Activated T-cell treated with anti-CD3 and anti-CD28 coated beads, Interleukin-2, amount 50 U/mL, for 72 hours (primary cell): ENCODE measurements at regions not wholly inside any gene's neighbourhood (a gene's known extent, or its start where the extent isn't known, plus 50 kb on each side); places are given as distances from the start of the nearest gene placed in this dataset.
"Not testable (repeated sequence)": the region's sequence is repeated elsewhere in the genome, so short reads cannot be mapped to it uniquely, and the experiment has no call there.

ENCODE experiments used
- ATAC-seq, 2 donors: fragments of 150-1000 bp; cut with Tn5 transposase; replicated peaks in 1 of 2; 2 replicates each; pipeline ENCODE4 v1.10.0; 2021; ENCODE audit warnings: moderate library complexity in 2 of 2, mild to moderate bottlenecking in 1 of 2
- DNase-seq, 2 donors: peaks; one replicate each; pipeline ENCODE4 v3.0.0; 2021 to 2022; ENCODE audit warnings: mixed read lengths in 1 of 2
- H3K27ac Mint-ChIP-seq: one replicate; pipeline ENCODE4 v1.8.0; 2022; ENCODE audit warnings: mild to moderate bottlenecking, moderate library complexity, mixed read lengths
- H3K27me3 Mint-ChIP-seq: one replicate; pipeline ENCODE4 v1.8.0; 2022; ENCODE audit warnings: low read depth, mixed read lengths
- H3K36me3 Mint-ChIP-seq, 2 donors: one replicate each; pipeline ENCODE4 v1.8.0; 2022; ENCODE audit warnings: mixed read lengths in 2 of 2, mild to moderate bottlenecking in 1 of 2; ENCODE audit not compliant: insufficient read depth in 2 of 2
- H3K4me1 Mint-ChIP-seq: one replicate; pipeline ENCODE4 v1.8.0; 2022; ENCODE audit warnings: low read depth, mixed read lengths
- H3K4me3 Mint-ChIP-seq, 2 donors: one replicate each; pipeline ENCODE4 v1.8.0; 2022; ENCODE audit warnings: mild to moderate bottlenecking in 2 of 2, mixed read lengths in 2 of 2, moderate library complexity in 2 of 2
- H3K9me3 Mint-ChIP-seq, 2 donors: one replicate each; pipeline ENCODE4 v1.8.0; 2022; ENCODE audit warnings: mixed read lengths in 2 of 2

DNA sequence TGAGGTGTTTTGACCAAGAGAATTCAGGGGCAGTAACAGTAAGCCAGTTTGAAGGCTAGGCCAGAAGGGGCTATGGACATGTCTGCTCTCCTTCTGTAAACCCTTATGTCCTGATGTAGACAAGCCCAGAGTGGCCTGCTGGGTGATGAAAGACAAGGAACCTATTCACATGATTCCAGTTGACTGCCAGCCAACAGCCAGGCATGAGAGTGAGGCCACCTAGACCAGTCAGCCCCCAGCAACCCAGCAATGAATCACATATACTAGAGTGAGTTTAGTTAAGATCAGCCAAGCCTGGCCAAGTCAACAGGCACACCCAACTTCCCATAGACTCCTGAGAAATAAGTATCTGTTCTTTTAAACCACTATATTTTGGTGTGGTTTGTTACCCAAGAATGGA lies 1889.7 kb upstream of the CELF4 start:
- no peaks in the 10 kb centered on the region for H3K36me3 Mint-ChIP-seq
- H3K4me3 Mint-ChIP-seq: no peak overlapping the region
- ATAC-seq: no peak
- H3K4me1 Mint-ChIP-seq: no peaks in the 10 kb centered on the region
- no peak for DNase-seq
- peaks cover 0 to 5% of the 10 kb centered on the region in 2 donors for H3K9me3 Mint-ChIP-seq
- no peak overlapping the region for H3K27ac Mint-ChIP-seq
- no peaks in the 10 kb centered on the region for H3K27me3 Mint-ChIP-seq

DNA sequence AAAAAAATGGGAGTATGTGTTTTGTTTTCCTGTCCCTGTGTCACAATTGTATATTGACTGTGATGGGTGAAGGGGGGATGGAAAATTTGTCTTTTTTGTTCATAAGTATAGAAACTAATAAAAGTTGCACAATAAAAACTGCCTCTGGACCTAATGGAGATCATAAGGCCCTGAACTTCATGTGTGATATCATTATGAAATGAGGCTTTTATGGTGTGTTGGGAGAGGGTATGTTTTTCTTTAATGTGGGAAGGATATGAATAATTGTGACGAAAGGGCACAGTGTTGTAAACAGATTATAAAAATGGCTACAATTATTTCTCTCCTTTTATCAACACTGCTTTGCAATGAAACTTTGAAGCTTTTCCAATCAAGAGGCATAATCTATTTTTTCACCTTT lies 1889.3 kb upstream of the CELF4 start:
- DNase-seq (no peak), ATAC-seq (no peak)
- Mint-ChIP-seq H3K36me3 (no peaks in the 10 kb centered on the region), H3K27ac (no peak overlapping the region), H3K27me3 (no peaks in the 10 kb centered on the region), H3K9me3 (peaks cover 0 to 5% of the 10 kb centered on the region in 2 donors), H3K4me1 (no peaks in the 10 kb centered on the region), H3K4me3 (no peak overlapping the region)

DNA sequence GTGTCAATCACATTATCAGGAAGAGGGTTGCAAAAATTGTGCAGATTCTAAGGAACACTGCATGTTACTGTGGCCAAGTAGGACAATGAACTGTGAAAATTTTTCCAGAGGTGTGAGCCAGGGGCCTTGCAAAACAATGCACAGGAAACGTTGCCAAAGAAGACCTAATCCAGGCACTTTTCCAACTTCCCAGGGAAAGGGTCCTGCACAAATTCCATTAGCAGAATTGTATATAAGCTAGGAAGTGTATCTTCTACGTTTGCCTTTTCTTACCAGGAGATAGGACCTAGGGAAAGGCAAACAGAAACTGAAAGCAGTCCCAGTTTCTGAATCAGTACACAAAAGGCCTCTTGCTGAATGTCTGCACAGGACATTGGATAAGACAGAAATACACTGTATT lies 1888.3 kb upstream of the CELF4 start:
- H3K27me3 Mint-ChIP-seq: no peaks in the 10 kb centered on the region
- peaks cover 0 to 5% of the 10 kb centered on the region in 2 donors for H3K9me3 Mint-ChIP-seq
- DNase-seq (no peak), ATAC-seq (no peak)
- no peak overlapping the region for H3K4me3 Mint-ChIP-seq
- H3K4me1 Mint-ChIP-seq: no peaks in the 10 kb centered on the region
- no peaks in the 10 kb centered on the region for H3K36me3 Mint-ChIP-seq
- H3K27ac Mint-ChIP-seq: no peak overlapping the region

DNA sequence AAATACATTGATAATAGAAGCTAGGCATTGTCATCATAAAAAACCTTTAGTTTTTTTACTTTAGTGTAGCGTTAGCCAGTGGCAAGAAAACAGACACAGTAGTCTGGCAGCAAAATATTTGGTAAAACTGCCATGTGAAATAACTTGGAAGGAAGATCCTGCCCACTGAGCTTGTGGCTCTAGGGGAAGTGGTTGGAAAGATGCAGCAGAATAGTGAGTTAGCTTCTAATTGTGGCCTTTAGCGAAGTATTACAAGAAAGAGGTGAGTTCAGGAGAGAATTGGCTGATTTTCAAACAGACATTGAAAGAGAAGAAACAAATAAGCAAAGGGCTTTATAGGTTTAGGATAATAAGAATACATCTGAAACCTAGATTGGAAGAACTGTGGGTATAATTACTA lies 1887.8 kb upstream of the CELF4 start:
- Mint-ChIP-seq H3K36me3 (no peaks in the 10 kb centered on the region), H3K4me1 (no peaks in the 10 kb centered on the region), H3K9me3 (peaks cover 0 to 3% of the 10 kb centered on the region in 2 donors), H3K4me3 (no peak overlapping the region), H3K27ac (no peak overlapping the region), H3K27me3 (no peaks in the 10 kb centered on the region)
- no peak for DNase-seq
- no peak for ATAC-seq

DNA sequence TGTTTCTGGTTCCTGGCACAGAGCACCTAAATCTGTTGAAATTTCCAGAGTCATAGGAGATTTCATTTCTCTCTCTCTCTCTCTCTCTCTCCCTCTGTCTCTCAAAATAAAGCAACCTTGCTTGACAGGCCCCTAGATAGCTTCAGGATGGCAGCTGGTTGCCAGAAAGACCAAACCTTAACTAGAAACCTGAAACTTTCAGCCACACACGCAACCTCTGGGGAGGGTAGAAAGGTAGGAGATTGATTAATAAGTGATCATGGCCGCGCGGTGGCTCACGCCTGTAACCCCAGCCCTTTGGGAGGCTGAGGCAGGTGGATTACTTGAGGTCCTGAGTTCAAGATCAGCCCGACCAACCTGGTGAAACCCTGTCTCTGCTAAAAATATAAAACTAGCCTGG lies 1885.4 kb upstream of the CELF4 start:
- H3K27me3 Mint-ChIP-seq: no peaks in the 10 kb centered on the region
- peaks cover 1 to 12% of the 10 kb centered on the region in 2 donors for H3K9me3 Mint-ChIP-seq
- DNase-seq (no peak), ATAC-seq (no peak)
- H3K36me3 Mint-ChIP-seq: no peaks in the 10 kb centered on the region
- no peak overlapping the region for H3K27ac Mint-ChIP-seq
- no peak overlapping the region for H3K4me3 Mint-ChIP-seq
- no peaks in the 10 kb centered on the region for H3K4me1 Mint-ChIP-seq

DNA sequence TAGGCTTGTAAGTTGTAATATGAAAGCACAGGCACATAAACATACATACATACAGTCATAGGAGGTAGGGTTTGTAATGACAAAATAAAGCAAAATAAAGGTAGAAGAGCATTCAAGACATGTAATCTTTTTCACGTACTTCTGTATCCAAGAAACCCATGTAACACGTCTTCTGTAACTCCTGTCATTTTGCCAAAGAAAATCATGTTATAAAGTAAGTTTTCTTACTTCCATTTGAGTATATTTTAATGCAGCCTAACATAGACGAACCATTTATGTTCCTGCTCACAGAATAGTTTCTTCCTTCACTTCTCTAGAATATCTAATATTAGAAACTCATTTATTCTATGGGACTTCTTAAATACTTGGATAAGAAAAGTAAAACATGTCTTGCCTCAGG lies 1884.0 kb upstream of the CELF4 start:
- H3K36me3 Mint-ChIP-seq: peaks cover 0 to 3% of the 10 kb centered on the region in 2 donors
- ATAC-seq (no peak), DNase-seq (no peak)
- no peak overlapping the region for H3K27ac Mint-ChIP-seq
- H3K27me3 Mint-ChIP-seq: no peaks in the 10 kb centered on the region
- H3K9me3 Mint-ChIP-seq: peaks cover 2 to 18% of the 10 kb centered on the region in 2 donors
- H3K4me3 Mint-ChIP-seq: no peak overlapping the region
- H3K4me1 Mint-ChIP-seq: no peaks in the 10 kb centered on the region

DNA sequence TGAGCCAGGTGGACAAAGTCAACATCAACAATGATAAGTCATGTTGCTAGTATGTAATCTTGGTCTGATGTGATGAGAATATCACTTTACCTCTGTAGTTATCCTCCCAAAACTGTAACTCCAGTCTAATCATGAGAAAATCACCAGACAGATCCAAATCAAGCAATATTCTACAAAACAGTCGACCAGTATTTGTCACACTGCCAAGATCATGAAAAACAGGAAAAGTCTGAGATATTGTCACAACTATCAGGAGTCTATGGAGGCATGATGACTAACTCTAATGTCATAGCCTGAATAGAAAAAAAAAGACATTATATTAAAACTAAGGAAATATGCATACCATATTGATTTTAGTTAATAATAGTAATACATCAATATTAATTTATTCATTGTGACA lies 1883.3 kb upstream of the CELF4 start:
- Mint-ChIP-seq H3K36me3 (peaks cover 0 to 3% of the 10 kb centered on the region in 2 donors), H3K27me3 (no peaks in the 10 kb centered on the region), H3K4me1 (no peaks in the 10 kb centered on the region), H3K27ac (no peak overlapping the region), H3K9me3 (peaks cover 6 to 19% of the 10 kb centered on the region in 2 donors), H3K4me3 (no peak overlapping the region)
- ATAC-seq: no peak
- DNase-seq: no peak

DNA sequence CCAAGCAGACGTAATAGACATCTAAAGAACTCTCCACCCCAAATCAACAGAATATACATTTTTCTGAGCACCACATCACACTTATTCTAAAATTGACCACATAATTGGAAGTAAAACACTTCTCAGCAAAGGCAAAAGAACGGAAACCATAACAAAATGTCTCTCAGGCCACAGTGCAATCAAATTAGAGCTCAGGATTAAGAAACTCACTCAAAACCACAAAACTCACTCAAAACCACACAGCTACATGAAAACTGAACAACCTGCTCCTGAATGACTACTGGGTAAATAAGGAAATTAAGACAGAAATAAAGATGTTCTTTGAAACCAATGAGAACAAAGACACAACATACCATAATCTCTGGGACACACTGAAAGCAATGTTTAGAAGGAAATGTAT lies 1879.4 kb upstream of the CELF4 start:
- H3K4me3 Mint-ChIP-seq, H3K27ac Mint-ChIP-seq, H3K27me3 Mint-ChIP-seq, ATAC-seq, H3K4me1 Mint-ChIP-seq, H3K36me3 Mint-ChIP-seq, DNase-seq: not testable (repeated sequence)
- peaks cover 6 to 23% of the 10 kb centered on the region in 2 donors for H3K9me3 Mint-ChIP-seq

DNA sequence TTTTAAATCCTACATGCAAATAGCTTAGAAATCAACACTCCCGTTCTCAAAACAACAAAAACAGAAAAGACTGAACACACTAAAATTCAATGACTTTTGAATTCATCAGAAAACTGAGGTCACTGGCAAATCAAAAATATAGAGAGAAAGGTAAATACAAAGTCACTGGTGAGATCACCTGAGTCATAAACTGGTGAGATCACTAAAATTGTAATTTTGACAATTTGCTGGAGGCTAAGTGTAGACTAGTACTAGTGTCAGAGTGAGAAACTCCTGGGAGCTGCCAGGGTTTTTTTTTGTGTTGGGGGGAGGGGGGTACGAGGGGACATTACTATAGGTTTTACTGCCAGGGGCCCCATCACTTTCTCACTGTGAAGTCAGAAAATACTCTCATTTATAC lies 1876.0 kb upstream of the CELF4 start:
- H3K27ac Mint-ChIP-seq: no peak overlapping the region
- H3K27me3 Mint-ChIP-seq: no peaks in the 10 kb centered on the region
- peaks cover 9 to 19% of the 10 kb centered on the region in 2 donors for H3K9me3 Mint-ChIP-seq
- ATAC-seq (no peak), DNase-seq (no peak)
- peaks cover 2 to 3% of the 10 kb centered on the region in 2 donors for H3K36me3 Mint-ChIP-seq
- H3K4me1 Mint-ChIP-seq: no peaks in the 10 kb centered on the region
- no peak overlapping the region for H3K4me3 Mint-ChIP-seq

DNA sequence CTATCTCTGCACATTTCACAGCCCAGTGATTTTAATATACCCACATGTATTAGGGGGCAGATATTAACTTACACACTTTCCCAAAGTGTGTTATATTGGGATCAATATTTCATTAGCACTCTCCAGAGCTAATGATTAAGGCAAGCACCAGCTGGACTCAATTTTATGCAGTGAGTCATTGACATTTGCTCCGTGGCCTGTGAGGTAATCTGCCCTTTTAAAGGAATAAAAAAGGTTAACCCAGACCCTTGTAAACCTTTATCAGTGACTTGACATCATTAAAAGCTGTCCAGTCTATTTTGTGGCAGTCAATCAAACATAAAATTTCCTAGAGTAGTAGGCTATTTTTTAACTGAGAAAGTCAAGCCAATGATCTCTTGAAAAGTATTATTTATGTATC lies 1870.4 kb upstream of the CELF4 start:
- DNase-seq: no peak
- Mint-ChIP-seq H3K4me3 (no peak overlapping the region), H3K27me3 (no peaks in the 10 kb centered on the region), H3K4me1 (no peaks in the 10 kb centered on the region), H3K9me3 (peaks cover 5 to 9% of the 10 kb centered on the region in 2 donors), H3K36me3 (peaks cover 0 to 2% of the 10 kb centered on the region in 2 donors), H3K27ac (no peak overlapping the region)
- no peak for ATAC-seq

DNA sequence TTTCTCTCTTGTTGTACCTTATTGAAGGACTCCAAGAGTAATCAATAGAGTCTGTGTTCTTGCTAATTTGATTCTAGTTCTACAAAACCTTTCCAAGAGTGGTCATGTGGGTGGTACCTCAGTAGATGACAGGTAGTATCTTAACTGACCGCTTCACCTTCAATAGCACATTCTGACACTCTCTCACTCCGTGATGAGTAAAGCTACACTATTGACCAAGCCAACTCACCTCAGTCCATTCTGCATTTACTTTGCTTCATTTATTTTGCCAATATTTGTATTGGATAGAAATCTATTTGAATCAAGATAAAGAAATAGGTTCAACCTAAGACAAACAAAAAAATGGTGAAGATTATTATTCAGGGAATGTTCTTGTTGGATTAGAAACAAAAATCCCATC lies 1869.6 kb upstream of the CELF4 start:
- H3K27me3 Mint-ChIP-seq: no peaks in the 10 kb centered on the region
- ATAC-seq (no peak), DNase-seq (no peak)
- H3K4me1 Mint-ChIP-seq: no peaks in the 10 kb centered on the region
- H3K9me3 Mint-ChIP-seq: peaks cover 5 to 12% of the 10 kb centered on the region in 2 donors
- peaks cover 0 to 2% of the 10 kb centered on the region in 2 donors for H3K36me3 Mint-ChIP-seq
- no peak overlapping the region for H3K4me3 Mint-ChIP-seq
- H3K27ac Mint-ChIP-seq: no peak overlapping the region

DNA sequence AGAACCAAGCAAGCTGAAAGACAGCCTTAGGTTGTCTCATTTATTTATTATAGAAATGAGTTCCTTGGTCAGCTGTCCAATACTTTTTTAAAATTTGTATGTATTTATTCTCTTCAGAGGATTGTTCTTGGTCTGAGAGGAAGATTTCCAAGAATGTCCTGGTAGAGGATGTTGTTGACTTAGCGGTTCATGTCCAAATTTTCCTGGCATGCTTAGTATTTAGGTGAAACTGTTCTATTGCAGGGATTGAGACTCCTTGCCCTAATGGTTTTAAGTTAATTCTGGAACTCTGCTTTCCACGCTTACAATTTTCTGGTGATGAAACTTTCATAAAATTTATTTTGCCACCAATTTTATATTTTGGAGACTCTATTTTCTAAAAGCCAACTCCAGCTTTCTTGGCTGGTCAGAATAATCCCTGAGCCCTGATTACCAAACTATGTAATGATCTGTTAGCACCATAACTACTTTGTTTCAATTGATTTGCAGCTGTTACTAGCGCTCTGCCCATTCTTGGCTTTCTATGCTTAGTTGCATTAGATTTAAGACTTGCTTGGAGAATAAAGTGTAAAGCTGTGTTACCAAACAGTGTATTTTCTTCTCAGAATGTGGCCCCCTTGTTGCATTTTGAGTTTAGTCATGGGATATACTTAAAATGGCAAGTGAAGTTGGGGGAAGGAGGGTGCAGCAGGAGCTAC lies 1868.8 kb upstream of the CELF4 start:
- Mint-ChIP-seq H3K27ac (no peak overlapping the region), H3K4me1 (no peaks in the 10 kb centered on the region), H3K27me3 (no peaks in the 10 kb centered on the region), H3K36me3 (peaks cover 0 to 2% of the 10 kb centered on the region in 2 donors), H3K4me3 (no peak overlapping the region), H3K9me3 (peaks cover 5 to 15% of the 10 kb centered on the region in 2 donors)
- DNase-seq: no peak
- ATAC-seq: no peak

DNA sequence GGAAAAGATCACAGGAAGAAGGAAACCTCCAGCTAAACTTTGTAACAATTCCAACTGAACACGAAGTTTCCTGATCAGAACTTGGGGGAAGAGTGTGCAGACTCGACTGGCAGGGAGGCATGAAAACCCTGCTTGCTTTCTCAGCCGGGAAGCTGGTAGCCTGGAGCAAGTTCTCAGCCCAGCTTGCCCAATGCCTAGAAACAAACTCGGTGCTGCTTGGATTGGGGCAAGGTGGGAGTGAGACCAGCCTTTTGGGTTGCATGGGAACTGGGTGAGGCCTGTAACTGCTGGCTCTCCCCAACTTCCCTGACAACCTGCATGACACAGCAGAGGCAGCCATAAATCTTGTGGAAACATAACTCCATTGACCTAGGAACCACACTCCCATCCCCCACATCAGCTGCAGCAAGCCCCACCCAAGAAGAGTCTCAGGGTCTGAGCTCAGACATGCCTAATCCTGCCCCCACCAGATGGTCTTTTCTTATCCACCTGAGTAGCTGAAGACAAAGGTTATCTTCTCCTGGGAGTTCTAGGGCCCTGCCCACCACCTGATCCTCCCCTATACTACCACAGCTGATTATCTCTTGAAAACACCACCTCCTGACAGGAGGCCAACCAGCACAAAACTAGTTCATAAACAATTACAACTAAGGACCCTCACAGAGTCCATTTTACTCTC lies 1859.7 kb upstream of the CELF4 start:
- no peaks in the 10 kb centered on the region for H3K4me1 Mint-ChIP-seq
- no peak for DNase-seq
- no peak overlapping the region for H3K4me3 Mint-ChIP-seq
- H3K36me3 Mint-ChIP-seq: peaks cover 0 to 1% of the 10 kb centered on the region in 2 donors
- no peak for ATAC-seq
- peaks cover 15 to 19% of the 10 kb centered on the region in 2 donors for H3K9me3 Mint-ChIP-seq
- H3K27ac Mint-ChIP-seq: no peak overlapping the region
- H3K27me3 Mint-ChIP-seq: no peaks in the 10 kb centered on the region

DNA sequence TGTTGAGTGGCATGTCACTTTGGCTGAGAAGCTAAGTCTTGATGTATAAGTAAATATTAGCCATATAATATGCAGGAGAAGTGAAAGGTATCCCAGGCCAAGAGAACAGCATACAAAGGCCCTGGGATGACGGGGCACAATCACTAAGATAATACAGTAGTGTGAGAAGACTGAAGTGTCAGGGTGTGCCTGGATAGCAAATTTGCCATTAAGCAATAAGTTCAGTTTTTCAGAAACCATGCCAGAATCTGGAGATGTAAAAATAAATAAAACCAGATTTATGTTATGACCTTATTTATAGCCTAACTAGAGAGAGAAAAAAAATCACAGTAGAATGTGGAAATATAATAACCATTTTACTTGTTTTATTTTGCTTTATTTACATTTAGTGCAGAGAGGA lies 1858.7 kb upstream of the CELF4 start:
- no peak for ATAC-seq
- H3K27ac Mint-ChIP-seq: no peak overlapping the region
- H3K36me3 Mint-ChIP-seq: peaks cover 0 to 1% of the 10 kb centered on the region in 2 donors
- DNase-seq: no peak
- H3K9me3 Mint-ChIP-seq: peaks cover 14 to 15% of the 10 kb centered on the region in 2 donors
- no peaks in the 10 kb centered on the region for H3K27me3 Mint-ChIP-seq
- no peaks in the 10 kb centered on the region for H3K4me1 Mint-ChIP-seq
- no peak overlapping the region for H3K4me3 Mint-ChIP-seq
